GM18870 (cell line): ENCODE measurements at regions not wholly inside any gene's neighbourhood (a gene's known extent, or its start where the extent isn't known, plus 50 kb on each side); places are given as distances from the start of the nearest gene placed in this dataset.
"Not testable (repeated sequence)": the region's sequence is repeated elsewhere in the genome, so short reads cannot be mapped to it uniquely, and the experiment has no call there.

Experiments
- ATAC-seq: cut with Tn5 transposase; IDR thresholded peaks from one replicate; pipeline ENCODE4 v1.9.1; 2021; ENCODE audit warnings: moderate library complexity; ENCODE audit not compliant: unreplicated experiment

DNA sequence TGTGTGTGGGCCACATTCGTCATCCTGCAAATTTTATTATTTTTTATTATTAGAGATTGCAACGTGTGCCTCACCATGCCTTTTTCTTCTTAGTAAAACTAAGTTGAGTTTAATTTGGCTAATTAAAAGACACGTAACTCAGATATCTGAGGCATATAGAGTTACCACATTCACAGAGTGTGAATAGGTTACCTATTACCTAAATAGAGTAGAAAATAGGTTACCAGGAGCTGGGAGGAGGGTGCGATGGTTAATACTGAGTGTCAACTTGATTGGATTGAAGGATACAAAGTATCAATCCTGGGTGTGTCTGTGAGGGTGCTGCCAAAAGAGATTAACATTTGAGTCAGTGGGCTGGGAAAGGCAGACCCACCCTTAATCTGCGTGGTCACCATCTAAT is 116.3 kb upstream of the CARD11 start:
- not testable (repeated sequence) for ATAC-seq

DNA sequence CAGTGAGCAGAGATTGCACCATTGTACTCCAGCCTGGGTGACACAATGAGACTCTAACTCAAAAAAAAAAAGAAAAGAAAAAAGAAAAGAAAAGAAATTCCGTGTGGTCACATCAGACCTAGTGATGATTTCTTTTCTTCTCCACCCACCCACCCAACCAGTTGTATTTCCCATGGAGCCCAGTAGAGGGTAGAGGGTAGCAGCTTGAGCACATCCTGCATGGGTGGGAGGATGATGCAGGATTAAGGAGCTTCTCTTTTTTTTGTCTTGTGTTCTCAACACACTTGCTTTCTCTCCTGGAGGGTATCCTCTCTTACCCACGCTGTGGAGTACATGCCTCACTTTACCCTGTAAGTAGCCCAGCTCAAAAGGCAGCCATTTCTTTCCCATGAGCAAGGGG is 118.6 kb upstream of the CARD11 start:
- no peak for ATAC-seq

- ATAC-seq, result not testable (repeated sequence)
These were observed 119.1 kb upstream of the CARD11 start for GRCh38 chr7:3162798-3163197.

DNA sequence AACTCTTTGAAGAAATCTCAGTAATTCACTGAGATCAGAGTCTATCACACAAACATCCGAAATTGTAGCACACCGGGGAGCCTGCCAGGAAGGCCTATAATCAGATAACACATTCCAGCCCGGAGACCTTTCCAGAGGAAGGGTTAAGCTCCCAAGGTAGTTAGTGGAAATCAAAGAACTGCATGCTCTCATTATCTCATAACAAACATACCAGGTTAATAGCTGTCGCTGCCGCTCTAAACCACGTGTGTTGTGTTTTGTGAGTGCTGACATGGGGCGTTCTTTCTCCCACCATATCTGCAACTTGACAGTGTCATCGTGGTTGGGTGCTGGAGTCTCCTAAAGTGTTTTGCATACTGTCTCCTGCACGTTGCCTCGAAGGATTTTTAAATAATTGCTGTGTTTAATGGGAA is 120.7 kb upstream of the CARD11 start:
- no peak for ATAC-seq

DNA sequence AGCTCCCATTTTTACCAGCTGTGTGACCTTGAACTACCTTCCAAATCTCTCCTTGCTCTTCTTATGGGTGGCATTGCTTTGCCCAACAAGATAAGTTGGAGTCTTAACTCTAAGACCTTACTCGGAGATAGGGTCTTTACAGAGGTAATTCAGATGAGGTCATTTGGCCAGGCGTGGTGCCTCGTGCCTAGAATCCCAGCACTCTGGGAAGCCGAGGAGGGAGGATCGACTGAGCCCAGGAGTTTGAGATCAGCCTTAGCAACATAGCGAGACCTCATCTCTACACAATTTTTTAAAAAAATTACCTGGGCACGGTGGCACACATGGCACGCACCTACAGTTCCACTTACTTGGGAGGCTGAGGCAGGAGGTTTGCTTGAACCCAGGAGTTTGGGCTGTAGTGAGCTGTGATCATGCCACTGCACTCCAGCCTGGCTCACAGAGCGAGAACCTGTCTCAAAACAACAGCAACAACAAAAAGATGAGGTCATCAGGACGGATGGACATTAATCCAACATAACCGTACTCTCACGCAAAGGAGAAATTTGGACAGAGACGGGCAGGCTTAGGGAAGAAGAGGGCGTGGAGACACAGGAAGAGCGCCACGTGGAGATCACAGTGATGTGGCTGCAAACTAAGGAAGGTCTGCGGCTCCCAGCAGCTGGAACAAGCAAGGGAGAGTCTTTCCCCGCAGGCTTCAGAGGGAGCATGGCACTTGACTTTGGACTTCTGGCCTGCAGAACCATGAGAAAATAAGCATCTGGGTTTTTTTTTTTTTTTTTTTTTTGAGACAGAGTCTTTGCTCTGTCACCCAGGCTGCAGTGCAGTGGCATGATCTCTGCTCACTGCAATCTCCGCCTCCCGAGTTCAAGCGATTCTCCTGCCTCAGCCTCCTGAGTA is 122.3 kb upstream of the CARD11 start:
- ATAC-seq, result no peak

GRCh38 chr7:3167551-3167950 is 123.9 kb upstream of the CARD11 start:
- no peak for ATAC-seq

GRCh38 chr7:3168370-3168769 is 124.7 kb upstream of the CARD11 start:
- ATAC-seq, result no peak

GRCh38 chr7:3168869-3169268 is 125.2 kb upstream of the CARD11 start:
- ATAC-seq, result no peak

- no peak for ATAC-seq
These were observed 128.2 kb upstream of the SDK1 start for GRCh38 chr7:3172768-3173280.

DNA sequence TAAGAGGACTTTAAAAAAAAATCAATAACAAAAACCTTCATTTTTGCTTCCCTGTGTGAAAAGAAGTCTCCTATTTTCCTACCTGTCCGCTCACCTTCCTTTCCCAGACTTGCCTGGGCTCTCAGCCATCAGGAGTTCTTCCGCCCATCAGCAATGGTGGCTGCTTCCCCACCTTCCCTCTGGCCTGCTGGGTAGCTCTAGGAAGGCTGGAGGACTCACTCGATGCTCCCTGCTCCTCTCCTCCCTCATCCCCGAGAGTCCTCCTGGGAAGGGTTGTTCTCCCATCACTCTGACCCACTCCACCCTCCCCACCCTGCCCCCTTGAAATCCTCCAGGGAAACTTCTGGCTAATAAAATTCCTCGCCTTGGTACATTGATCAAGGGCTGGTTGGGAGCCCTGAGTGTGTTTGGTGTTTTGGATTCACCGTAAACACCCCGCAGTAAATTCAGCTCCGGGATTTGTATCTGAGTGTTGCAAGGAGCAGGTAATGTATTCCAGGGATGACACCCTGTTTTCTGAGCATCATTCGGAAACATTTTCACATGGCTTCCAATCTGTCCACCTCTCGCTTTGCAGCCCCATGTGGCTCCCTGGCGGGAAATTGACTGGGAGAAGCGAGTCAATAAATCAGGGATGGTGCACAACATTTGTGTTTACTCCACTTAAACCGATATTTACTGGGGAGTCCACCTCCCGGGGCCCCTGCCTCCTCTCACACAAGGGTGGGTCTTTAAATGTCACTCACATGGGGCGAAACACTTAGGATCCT is 126.4 kb upstream of the SDK1 start:
- no peak for ATAC-seq

- no peak for ATAC-seq
These were observed 125.7 kb upstream of the SDK1 start for GRCh38 chr7:3175285-3175902.

DNA sequence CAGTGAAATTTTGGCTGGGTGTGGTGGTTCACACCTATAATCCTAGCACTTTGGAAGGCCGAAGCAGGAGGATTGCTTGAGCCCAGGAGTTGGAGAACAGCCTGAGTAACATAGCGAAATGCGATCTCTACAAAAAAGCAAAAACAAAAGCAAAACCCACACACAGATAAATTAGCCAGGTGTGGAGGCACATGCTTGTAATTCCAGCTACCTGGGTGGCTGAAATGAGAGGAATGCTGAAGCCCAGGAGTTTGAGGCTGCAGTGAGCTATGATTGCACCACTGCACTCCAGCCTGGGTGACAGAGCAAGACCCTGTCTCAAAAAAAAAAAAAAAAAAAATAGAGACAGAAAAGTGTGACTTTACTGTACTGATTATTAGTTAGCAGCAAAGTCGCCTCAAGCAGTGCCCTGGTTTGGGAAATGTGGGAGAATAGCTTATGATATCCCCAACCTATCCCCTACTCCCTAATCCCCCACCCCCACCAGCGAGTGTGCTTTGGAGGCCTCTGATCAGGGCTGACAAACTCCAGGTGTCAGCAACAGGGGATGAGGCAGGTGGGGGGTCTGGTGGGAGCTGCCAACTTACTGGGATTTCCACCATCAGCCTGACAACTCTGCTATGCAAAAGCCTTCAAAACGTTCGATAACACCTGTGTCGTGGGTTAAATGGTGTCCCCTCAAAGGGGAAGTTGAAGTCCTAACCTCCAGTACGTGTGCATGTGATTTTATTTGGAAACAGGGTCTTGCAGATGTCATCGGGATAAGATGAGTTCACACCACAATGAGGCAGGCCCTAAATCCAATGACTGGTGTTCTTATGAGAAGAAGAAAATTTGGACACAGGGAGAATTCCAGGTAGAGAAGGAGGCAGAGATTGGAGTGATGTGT is 124.7 kb upstream of the SDK1 start:
- ATAC-seq, result no peak

- no peak for ATAC-seq
These were observed 123.8 kb upstream of the SDK1 start for GRCh38 chr7:3177271-3177670.

DNA sequence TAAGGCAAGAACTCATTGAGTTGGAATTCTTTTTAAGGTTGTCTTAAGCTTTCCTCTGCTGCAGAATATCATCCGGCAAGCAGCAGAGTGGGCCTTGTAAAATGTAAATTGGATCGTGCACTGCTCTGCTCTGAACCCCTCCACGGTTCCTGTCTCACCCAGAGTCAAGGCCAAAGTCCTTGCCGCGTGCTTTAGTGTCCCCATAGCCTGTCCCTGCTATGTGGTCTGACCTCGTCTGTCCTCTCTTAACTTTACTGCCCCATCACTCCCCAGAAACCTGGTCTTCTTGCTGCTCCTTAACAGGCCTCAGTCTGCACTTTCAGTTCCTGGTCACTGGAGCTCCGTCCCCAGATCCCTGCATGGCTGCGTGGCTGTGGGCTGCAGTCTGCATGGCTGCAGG is 121.6 kb upstream of the SDK1 start:
- ATAC-seq, result no peak

GRCh38 chr7:3180604-3181003 is 120.4 kb upstream of the SDK1 start:
- ATAC-seq, result no peak

DNA sequence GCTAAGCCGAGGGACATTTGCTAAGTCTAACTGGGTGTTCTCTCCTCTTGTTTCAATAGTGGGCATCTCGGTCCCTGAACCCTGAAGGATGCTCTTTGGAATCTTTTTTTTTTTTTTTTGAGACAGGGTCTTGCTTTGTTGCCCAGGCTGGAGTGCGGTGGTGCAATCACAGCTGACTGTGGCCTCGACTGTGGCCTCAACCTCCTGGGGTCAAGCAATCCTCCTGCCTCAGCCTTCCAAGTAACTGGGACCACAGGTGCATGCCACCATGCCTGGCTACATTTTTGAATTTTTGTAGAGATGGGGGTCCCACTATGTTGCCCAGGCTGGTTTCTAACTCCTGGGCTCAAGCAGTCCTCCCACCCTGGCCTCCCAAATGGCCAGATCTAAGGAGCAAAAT is 119.0 kb upstream of the SDK1 start:
- not testable (repeated sequence) for ATAC-seq

- ATAC-seq, result no peak
These were observed 113.5 kb upstream of the SDK1 start for GRCh38 chr7:3187444-3188040.

DNA sequence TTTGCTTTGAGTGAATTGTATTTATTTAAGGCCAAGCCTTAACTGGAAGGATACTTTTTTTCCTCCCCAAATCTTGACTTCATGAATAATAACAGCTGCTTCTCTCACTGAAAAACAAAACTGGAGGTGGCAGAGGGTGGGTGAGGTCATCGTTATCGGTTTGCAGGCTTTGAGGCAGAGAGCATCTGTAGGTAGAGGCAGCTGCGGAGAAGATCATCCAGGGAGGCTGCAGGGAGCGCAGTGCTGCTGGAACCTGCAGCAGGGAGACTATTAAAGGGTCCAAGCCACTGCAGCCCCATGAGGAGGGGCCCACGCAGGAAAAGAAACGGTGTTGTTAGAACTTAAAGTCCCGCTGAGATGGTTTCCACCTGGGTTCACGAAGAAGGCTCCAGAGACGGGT is 112.1 kb upstream of the SDK1 start:
- no peak for ATAC-seq

DNA sequence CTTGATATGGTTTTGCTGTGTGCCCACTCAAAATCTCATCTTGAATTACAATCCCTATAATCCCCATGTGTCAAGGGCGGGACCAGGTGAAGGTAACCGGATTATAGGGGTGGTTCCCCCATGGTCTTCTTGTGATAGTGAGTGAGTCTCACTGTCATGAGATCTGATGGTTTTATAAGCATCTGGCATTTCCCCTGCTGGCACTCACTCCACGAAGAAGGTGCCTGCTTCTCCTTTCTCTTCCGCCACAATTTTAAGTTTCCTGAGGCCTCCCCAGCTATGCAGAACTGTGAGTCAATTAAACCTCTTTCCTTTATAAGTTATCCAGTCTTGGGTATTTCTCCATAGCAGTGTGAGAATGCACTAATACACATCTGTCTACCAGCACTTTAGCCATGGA is 109.5 kb upstream of the SDK1 start:
- no peak for ATAC-seq

- no peak for ATAC-seq
These were observed 108.4 kb upstream of the SDK1 start for GRCh38 chr7:3192669-3193068.
